GM12878 (cell line): ENCODE measurements at regions not wholly inside any gene's neighbourhood (a gene's known extent, or its start where the extent isn't known, plus 50 kb on each side); places are given as distances from the start of the nearest gene placed in this dataset.

ENCODE experiments used
- ATAC-seq: fragments of 200-7000 bp; cut with Tn5 transposase; 3 replicates; pipeline ENCODE4 v1.9.1; 2020; ENCODE audit warnings: mild to moderate bottlenecking, moderate library complexity
- BruUV-seq: library from RNA; stranded (reverse); fragments of 400-500 nt; replicated peaks from 2 replicates; lab custom pipeline; 2021; lab: Mats Ljungman, UMichigan
- CTCF ChIA-PET: fragments of 300-600 bp; sonication (Branson Sonifier 250); formaldehyde crosslinking; extraction: SDS; loops from one replicate; lab custom pipeline; 2021; ENCODE audit warnings: inconsistent platforms; lab: Yijun Ruan, JAX
- POLR2A ChIA-PET: fragments of 350-600 bp; formaldehyde crosslinking; extraction: SDS; loops from one replicate; lab custom pipeline; 2021; ENCODE audit warnings: inconsistent platforms; lab: Charles Lee
- RAD21 ChIA-PET: fragments of 300-600 bp; sonication (Branson Sonifier 250); formaldehyde crosslinking; loops from one replicate; lab custom pipeline; 2023; ENCODE audit warnings: antibody characterized with exemption; ENCODE audit not compliant: unreplicated experiment; lab: Charles Lee
- SMC1A ChIA-PET: fragments of 300-600 bp; sonication (Branson Sonifier 250); formaldehyde crosslinking; loops from one replicate; lab custom pipeline; 2023; ENCODE audit not compliant: unreplicated experiment, uncharacterized antibody; lab: Charles Lee
- DNase-seq: peaks from one replicate; pipeline ENCODE4 v3.0.0-alpha.2; 2011; ENCODE audit warnings: low read depth, low spot score
- FAIRE-seq: peaks from 3 replicates; lab custom pipeline; 2011; peaks lifted over from hg19 to GRCh38; lab: Jason Lieb, UNC
- H2AFZ ChIP-seq: 2 replicates; pipeline ENCODE4 v1.6.0; 2011; ENCODE audit warnings: low read depth, low read length, control low read depth; ENCODE audit not compliant: control insufficient read depth
- H3K27ac ChIP-seq: 2 replicates; pipeline ENCODE4 v1.5.1; 2011; ENCODE audit warnings: control low read depth; ENCODE audit not compliant: control insufficient read depth, insufficient read depth
- H3K27me3 ChIP-seq, 2 experiments: replicated peaks in 1 of 2; 2 replicates each; pipeline versions ENCODE4 v1.6.0 to v1.6.1; 2011; ENCODE audit warnings: low read length in 1 of 2; ENCODE audit not compliant: control insufficient read depth in 2 of 2, insufficient read depth in 2 of 2
- H3K36me3 ChIP-seq, 2 experiments: 2 replicates each; pipeline ENCODE4 v1.5.1; 2011; ENCODE audit warnings: low read length in 1 of 2; ENCODE audit not compliant: control insufficient read depth in 2 of 2, insufficient read depth in 2 of 2
- H3K4me1 ChIP-seq: 2 replicates; pipeline ENCODE4 v1.6.1; 2011; ENCODE audit warnings: mild to moderate bottlenecking, low read length, moderate library complexity, mixed read lengths; ENCODE audit not compliant: control insufficient read depth, insufficient read depth
- H3K4me2 ChIP-seq: 2 replicates; pipeline ENCODE4 v1.6.0; 2011; ENCODE audit warnings: control low read depth; ENCODE audit not compliant: control insufficient read depth, insufficient read depth
- H3K4me3 ChIP-seq: fragments of 200-600 bp; sonication (generic); 2 replicates; pipeline ENCODE4 v1.5.1; 2016
- H3K79me2 ChIP-seq: 2 replicates; pipeline ENCODE4 v1.6.0; 2011; ENCODE audit warnings: low read length; ENCODE audit not compliant: control insufficient read depth, insufficient read depth
- H3K9ac ChIP-seq: 2 replicates; pipeline ENCODE4 v1.8.0; 2011; ENCODE audit warnings: low read length, control low read depth, mixed read lengths; ENCODE audit not compliant: control insufficient read depth, insufficient read depth
- H3K9me3 ChIP-seq: replicated peaks from 3 replicates; pipeline ENCODE4 v1.5.1; 2011; ENCODE audit warnings: mild to moderate bottlenecking, low read length; ENCODE audit not compliant: control insufficient read depth, insufficient read depth
- H4K20me1 ChIP-seq: 2 replicates; pipeline ENCODE4 v1.6.0; 2011; ENCODE audit not compliant: control insufficient read depth, insufficient read depth
- BMI1 ChIP-seq: fragments of 450-650 bp; IDR thresholded peaks from 2 replicates; pipeline ENCODE4 v1.6.1; 2016; ENCODE audit warnings: mild to moderate bottlenecking, moderate library complexity, borderline replicate concordance
- E2F8 ChIP-seq: fragments of 450-650 bp; IDR thresholded peaks from 2 replicates; pipeline ENCODE4 v1.6.1; 2018; ENCODE audit warnings: mild to moderate bottlenecking, low read depth, moderate library complexity; ENCODE audit not compliant: partially characterized antibody
- HDGF ChIP-seq: fragments of 450-650 bp; IDR thresholded peaks from 2 replicates; pipeline ENCODE4 v1.6.1; 2016; ENCODE audit warnings: antibody characterized with exemption
- IRF5 ChIP-seq: fragments of 450-650 bp; IDR thresholded peaks from 2 replicates; pipeline ENCODE4 v1.6.1; 2017; ENCODE audit warnings: borderline replicate concordance
- KDM1A ChIP-seq: fragments of 200-600 bp; sonication (generic); IDR thresholded peaks from 2 replicates; pipeline ENCODE4 v1.6.1; 2016; ENCODE audit warnings: borderline replicate concordance
- MAX ChIP-seq: IDR thresholded peaks from 2 replicates; pipeline ENCODE4 v1.6.1; 2012; ENCODE audit warnings: low read depth, low read length, improper control_type of control experiment
- POLR2A ChIP-seq: IDR thresholded peaks from 2 replicates; pipeline ENCODE4 v1.6.1; 2011; ENCODE audit warnings: low read depth, mild to moderate bottlenecking, low read length
- ZBED1 ChIP-seq: IDR thresholded peaks from 2 replicates; pipeline ENCODE4 v1.6.1; 2016; ENCODE audit warnings: borderline replicate concordance
- ZNF622 ChIP-seq: fragments of 450-650 bp; IDR thresholded peaks from 2 replicates; pipeline ENCODE4 v1.6.1; 2017; ENCODE audit warnings: mild to moderate bottlenecking, inconsistent platforms
- WGBS: methylation state at CpG from one replicate; pipeline ENCODE4 v1.1.6; 2016; ENCODE audit warnings: low lambda C conversion rate; ENCODE audit not compliant: insufficient replicate concordance, insufficient coverage; ENCODE audit errors: missing lambda C conversion rate; 5-methylcytosine and 5-hydroxymethylcytosine counted together
- in situ Hi-C: fragments of 300-500 bp; cut with MboI; formaldehyde crosslinking; loops from 9 replicates; pipeline ENCODE4 v1.14.3; 2018; ENCODE audit warnings: mixed read lengths
- intact Hi-C: fragments of 100-400 bp; cut with micrococcal nuclease; formaldehyde crosslinking; loops from one replicate; pipeline ENCODE4 v1.14.2; 2022; ENCODE audit not compliant: unreplicated experiment

- Histone ChIP-seq H3K27me3 (no peaks in the 10 kb centered on the region), H4K20me1 (no peaks in the 10 kb centered on the region), H3K4me1 (no peaks in the 10 kb centered on the region), H3K4me3 (no peak overlapping the region), H3K4me2 (no peak overlapping the region), H3K36me3 (no peaks in the 10 kb centered on the region), H3K9me3 (no peaks in the 10 kb centered on the region), H3K27ac (no peak overlapping the region), H2AFZ (no peak overlapping the region), H3K9ac (no peak overlapping the region), H3K79me2 (no peaks in the 10 kb centered on the region)
- SMC1A ChIA-PET = no interaction called here
- POLR2A ChIA-PET = no interaction called here
- no peak for DNase-seq
- no TSS peak for BruUV-seq
- FAIRE-seq = no peak
- WGBS = 26% methylated on average over 3 of the region's 3 CpGs
- ATAC-seq = no peak
- intact Hi-C loops (no loop called here), in situ Hi-C loops (no loop called here)
- RAD21 ChIA-PET = interaction anchor here (0.6 kb wide), 1 partner anchor 123 kb away, joined by 5 read pairs; no protein-coding TSS in a partner anchor
- CTCF ChIA-PET = interaction anchor here (4.5 to 7.6 kb wide), 2 partner anchors 158 to 634 kb away, joined by 27 to 68 read pairs; no protein-coding TSS in a partner anchor
- TF ChIP-seq POLR2A = no peak
- TF ChIP-seq ZNF622 = no peak
- no peak for TF ChIP-seq ZBED1
- TF ChIP-seq KDM1A = no peak
- TF ChIP-seq BMI1 = no peak
- no peak for TF ChIP-seq IRF5
- no peak for TF ChIP-seq HDGF
- TF ChIP-seq MAX = no peak
- no peak for TF ChIP-seq E2F8
Measured at GRCh38 chr14:54172114-54172513, 215.5 kb upstream of the BMP4 start.
